DMS153 treated with DMSO at 0.1 percent for 48 hours (cell line): ENCODE measurements at regions not wholly inside any gene's neighbourhood (a gene's known extent, or its start where the extent isn't known, plus 50 kb on each side); places are given as distances from the start of the nearest gene placed in this dataset.
"Not testable (repeated sequence)": the region's sequence is repeated elsewhere in the genome, so short reads cannot be mapped to it uniquely, and the experiment has no call there.

Experiments
- DNase-seq: peaks from one replicate; lab custom pipeline; 2025; ENCODE audit not compliant: unreplicated experiment; lab: John Stamatoyannopoulos, UW

- peak; percentile 67 for DNase-seq
Observed at GRCh38 chr6:134822920-134823709, 126.8 kb downstream of the ALDH8A1 start.

- no peak for DNase-seq
Observed at GRCh38 chr6:134821928-134822864, 127.7 kb downstream of the ALDH8A1 start.

- no peak for DNase-seq
Observed at GRCh38 chr6:134821397-134821796, 128.5 kb downstream of the ALDH8A1 start.

- DNase-seq, result no peak
Observed at GRCh38 chr6:134819863-134820800, 129.8 kb downstream of the ALDH8A1 start.

GRCh38 chr6:134819236-134819635, 130.7 kb downstream of the ALDH8A1 start:
- no peak for DNase-seq

- DNase-seq, result no peak
Observed at GRCh38 chr6:134817448-134817847, 132.5 kb downstream of the ALDH8A1 start.

GRCh38 chr6:134816780-134817179, 133.1 kb downstream of the ALDH8A1 start:
- no peak for DNase-seq

- DNase-seq, result no peak
Observed at GRCh38 chr6:134816300-134816699, 133.6 kb downstream of the ALDH8A1 start.

GRCh38 chr6:134814076-134814695, 135.7 kb downstream of the ALDH8A1 start:
- no peak for DNase-seq

- no peak for DNase-seq
Observed at GRCh38 chr6:134813146-134813545, 136.8 kb downstream of the ALDH8A1 start.

GRCh38 chr6:134810402-134810801, 139.5 kb downstream of the ALDH8A1 start:
- DNase-seq, result no peak

GRCh38 chr6:134809130-134809529, 140.8 kb downstream of the ALDH8A1 start:
- no peak for DNase-seq

GRCh38 chr6:134806180-134806798, 143.6 kb downstream of the ALDH8A1 start:
- DNase-seq, result no peak

- DNase-seq, result no peak
Observed at GRCh38 chr6:134805168-134805567, 144.7 kb downstream of the ALDH8A1 start.

GRCh38 chr6:134804311-134804710, 145.6 kb downstream of the ALDH8A1 start:
- not testable (repeated sequence) for DNase-seq

- no peak for DNase-seq
Observed at GRCh38 chr6:134802426-134803058, 147.4 kb downstream of the ALDH8A1 start.

GRCh38 chr6:134797400-134798113, 152.3 kb downstream of the ALDH8A1 start:
- DNase-seq, result no peak

GRCh38 chr6:134795691-134796090, 154.2 kb downstream of the ALDH8A1 start:
- DNase-seq, result no peak

- no peak for DNase-seq
Observed at GRCh38 chr6:134795001-134795400, 154.9 kb downstream of the ALDH8A1 start.
